HuH-7 (cell line): ENCODE measurements at regions not wholly inside any gene's neighbourhood (a gene's known extent, or its start where the extent isn't known, plus 50 kb on each side); places are given as distances from the start of the nearest gene placed in this dataset.

Experiments used
- DNase-seq: peaks from one replicate; pipeline ENCODE4 v3.0.0; 2011; ENCODE audit warnings: low spot score

GRCh38 chr9:693201-694091 lies 148.1 kb upstream of the DMRT1 start:
- DNase-seq = no peak

GRCh38 chr9:694092-694402 lies 147.4 kb upstream of the DMRT1 start:
- DNase-seq = no peak

GRCh38 chr9:694403-695154 lies 146.9 kb upstream of the DMRT1 start:
- no peak for DNase-seq

- DNase-seq = no peak
These were observed 146.2 kb upstream of the DMRT1 start for GRCh38 chr9:695252-695651.

- DNase-seq = no peak
These were observed 144.9 kb upstream of the DMRT1 start for GRCh38 chr9:696332-697323.

GRCh38 chr9:698276-698675 lies 143.2 kb upstream of the DMRT1 start:
- DNase-seq = no peak

- no peak for DNase-seq
These were observed 142.5 kb upstream of the DMRT1 start for GRCh38 chr9:698954-699353.

GRCh38 chr9:699396-699795 lies 142.1 kb upstream of the DMRT1 start:
- DNase-seq = no peak

- DNase-seq = no peak
These were observed 140.9 kb upstream of the DMRT1 start for GRCh38 chr9:700365-701282.

- no peak for DNase-seq
These were observed 138.1 kb upstream of the DMRT1 start for GRCh38 chr9:703392-703791.

- DNase-seq = peak; percentile 39
These were observed 135.4 kb upstream of the DMRT1 start for GRCh38 chr9:706073-706472.

GRCh38 chr9:706606-707459 lies 134.7 kb upstream of the DMRT1 start:
- peak; percentile 48 for DNase-seq

- no peak for DNase-seq
These were observed 133.3 kb upstream of the DMRT1 start for GRCh38 chr9:708182-708550.

- DNase-seq = no peak
These were observed 132.7 kb upstream of the DMRT1 start for GRCh38 chr9:708551-709432.

GRCh38 chr9:710951-711745 lies 130.3 kb upstream of the DMRT1 start:
- DNase-seq = no peak

GRCh38 chr9:711761-712553 lies 129.5 kb upstream of the DMRT1 start:
- DNase-seq = no peak

- no peak for DNase-seq
These were observed 128.9 kb upstream of the DMRT1 start for GRCh38 chr9:712643-713042.

- DNase-seq = no peak
These were observed 128.4 kb upstream of the DMRT1 start for GRCh38 chr9:713091-713490.
